Left lung (tissue), 4 donors: ENCODE measurements at regions not wholly inside any gene's neighbourhood (a gene's known extent, or its start where the extent isn't known, plus 50 kb on each side); places are given as distances from the start of the nearest gene placed in this dataset.

ENCODE experiments used
- ATAC-seq: fragments of 200-7000 bp; cut with Tn5 transposase; one replicate; pipeline ENCODE4 v1.9.1; 2020; ENCODE audit warnings: moderate library complexity
- DNase-seq, 4 donors: peaks; one replicate each; pipeline ENCODE4 v3.0.0-alpha.2; 2013 to 2020
- H3K27ac ChIP-seq, 2 donors: fragments of 200-600 bp; sonication (generic) in 1 of 2; one replicate each; pipeline versions ENCODE4 v1.5.0 to v1.8.0; 2020 to 2021
- H3K27me3 ChIP-seq, 2 donors: fragments of 200-600 bp; sonication (generic) in 1 of 2; one replicate each; pipeline versions ENCODE4 v1.5.0 to v1.8.0; 2020 to 2021
- H3K36me3 ChIP-seq, 2 donors: fragments of 200-600 bp; sonication (generic) in 1 of 2; one replicate each; pipeline versions ENCODE4 v1.5.0 to v1.8.0; 2020 to 2021
- H3K4me1 ChIP-seq, 2 donors: fragments of 200-600 bp; one replicate each; pipeline ENCODE4 v1.8.0; 2021
- H3K4me3 ChIP-seq, 2 donors: fragments of 200-600 bp; sonication (generic) in 1 of 2; one replicate each; pipeline versions ENCODE4 v1.5.0 to v1.8.0; 2020 to 2021; ENCODE audit warnings: mild to moderate bottlenecking in 1 of 2
- H3K9me3 ChIP-seq, 2 donors: fragments of 200-600 bp; sonication (generic) in 1 of 2; one replicate each; pipeline versions ENCODE4 v1.5.0 to v1.8.0; 2020 to 2021
- intact Hi-C, 2 donors: fragments of 100-400 bp; cut with DNase I; formaldehyde crosslinking; loops; one replicate each; pipeline versions ENCODE4 v1.11.2 to v1.14.2; 2022
- TF ChIP-seq, protein P1 (sequence below), 2 donors: fragments of 200-600 bp; sonication (generic) in 1 of 2; IDR thresholded peaks; one replicate each; pipeline versions ENCODE4 v1.5.0 to v1.8.0; 2021; ENCODE audit warnings: antibody characterized with exemption in 2 of 2
- donor health status: DM: no; HTN: yes; CAD: no.
- donor health status: DM: no; HTN: no; CAD: no.

DNA sequence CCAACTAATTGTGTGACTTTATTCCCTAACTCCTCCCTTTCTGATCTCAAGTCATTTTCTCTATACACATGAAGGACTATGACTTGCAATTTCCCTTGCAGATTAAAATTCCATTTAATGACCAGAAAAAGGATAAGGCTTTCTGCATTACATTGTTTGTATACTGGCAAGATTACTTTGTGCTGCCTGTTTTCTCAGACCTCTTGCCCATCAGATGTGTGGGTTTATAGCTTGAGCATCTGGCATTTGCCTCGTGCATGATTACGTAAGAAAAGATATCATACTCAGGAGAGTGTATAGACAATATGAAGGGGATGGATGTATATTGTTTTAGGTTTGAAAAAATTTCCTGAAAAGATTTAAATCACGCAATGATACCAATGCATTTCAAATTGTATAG lies 593.8 kb upstream of the SLIT2 start:
- TF ChIP-seq, protein P1, sequence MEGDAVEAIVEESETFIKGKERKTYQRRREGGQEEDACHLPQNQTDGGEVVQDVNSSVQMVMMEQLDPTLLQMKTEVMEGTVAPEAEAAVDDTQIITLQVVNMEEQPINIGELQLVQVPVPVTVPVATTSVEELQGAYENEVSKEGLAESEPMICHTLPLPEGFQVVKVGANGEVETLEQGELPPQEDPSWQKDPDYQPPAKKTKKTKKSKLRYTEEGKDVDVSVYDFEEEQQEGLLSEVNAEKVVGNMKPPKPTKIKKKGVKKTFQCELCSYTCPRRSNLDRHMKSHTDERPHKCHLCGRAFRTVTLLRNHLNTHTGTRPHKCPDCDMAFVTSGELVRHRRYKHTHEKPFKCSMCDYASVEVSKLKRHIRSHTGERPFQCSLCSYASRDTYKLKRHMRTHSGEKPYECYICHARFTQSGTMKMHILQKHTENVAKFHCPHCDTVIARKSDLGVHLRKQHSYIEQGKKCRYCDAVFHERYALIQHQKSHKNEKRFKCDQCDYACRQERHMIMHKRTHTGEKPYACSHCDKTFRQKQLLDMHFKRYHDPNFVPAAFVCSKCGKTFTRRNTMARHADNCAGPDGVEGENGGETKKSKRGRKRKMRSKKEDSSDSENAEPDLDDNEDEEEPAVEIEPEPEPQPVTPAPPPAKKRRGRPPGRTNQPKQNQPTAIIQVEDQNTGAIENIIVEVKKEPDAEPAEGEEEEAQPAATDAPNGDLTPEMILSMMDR (IDR thresholded peaks at IDR 0.05) = no peak
- intact Hi-C loops = no loop called here
- no peak overlapping the region for H3K27ac ChIP-seq
- ATAC-seq (no peak), DNase-seq (no peak)
- no peaks in the 10 kb centered on the region for H3K36me3 ChIP-seq
- no peaks in the 10 kb centered on the region for H3K27me3 ChIP-seq
- no peaks in the 10 kb centered on the region for H3K9me3 ChIP-seq
- no peak overlapping the region for H3K4me3 ChIP-seq
- no peaks in the 10 kb centered on the region for H3K4me1 ChIP-seq

DNA sequence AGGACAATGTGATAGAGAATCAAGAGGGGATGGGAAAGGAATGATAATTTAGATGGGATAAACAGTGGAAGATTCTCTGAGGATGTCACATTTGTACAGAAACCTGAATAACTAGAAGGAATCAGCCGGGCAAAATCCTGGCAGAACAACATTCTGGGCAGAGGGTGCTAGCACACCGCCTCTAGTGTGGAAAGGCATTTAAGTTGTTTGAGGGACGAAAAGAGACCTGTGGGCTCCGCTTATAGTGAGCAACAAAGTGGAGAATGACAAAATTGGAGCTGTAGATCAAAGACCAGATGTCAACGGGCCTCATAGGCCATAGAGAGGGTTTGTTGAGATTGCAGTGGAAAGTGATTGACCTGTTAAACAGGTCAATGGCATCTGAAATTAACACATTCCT lies 596.0 kb upstream of the SLIT2 start:
- intact Hi-C loops = no loop called here
- no peaks in the 10 kb centered on the region for H3K27me3 ChIP-seq
- no peak overlapping the region for H3K27ac ChIP-seq
- DNase-seq = no peak
- no peaks in the 10 kb centered on the region for H3K9me3 ChIP-seq
- no peaks in the 10 kb centered on the region for H3K36me3 ChIP-seq
- no peak overlapping the region for H3K4me3 ChIP-seq
- TF ChIP-seq, protein P1 (IDR thresholded peaks at IDR 0.05) = no peak
- ATAC-seq = no peak
- no peaks in the 10 kb centered on the region for H3K4me1 ChIP-seq

GRCh38 chr4:19650903-19651864 lies 600.5 kb upstream of the SLIT2 start:
- ATAC-seq (no peak), DNase-seq (no peak)
- H3K4me1 ChIP-seq = no peaks in the 10 kb centered on the region
- intact Hi-C loops = no loop called here
- no peaks in the 10 kb centered on the region for H3K36me3 ChIP-seq
- H3K27me3 ChIP-seq = no peaks in the 10 kb centered on the region
- TF ChIP-seq, protein P1 (IDR thresholded peaks at IDR 0.05) = no peak
- H3K9me3 ChIP-seq = peaks cover 0 to 5% of the 10 kb centered on the region in 2 donors
- no peak overlapping the region for H3K27ac ChIP-seq
- no peak overlapping the region for H3K4me3 ChIP-seq

DNA sequence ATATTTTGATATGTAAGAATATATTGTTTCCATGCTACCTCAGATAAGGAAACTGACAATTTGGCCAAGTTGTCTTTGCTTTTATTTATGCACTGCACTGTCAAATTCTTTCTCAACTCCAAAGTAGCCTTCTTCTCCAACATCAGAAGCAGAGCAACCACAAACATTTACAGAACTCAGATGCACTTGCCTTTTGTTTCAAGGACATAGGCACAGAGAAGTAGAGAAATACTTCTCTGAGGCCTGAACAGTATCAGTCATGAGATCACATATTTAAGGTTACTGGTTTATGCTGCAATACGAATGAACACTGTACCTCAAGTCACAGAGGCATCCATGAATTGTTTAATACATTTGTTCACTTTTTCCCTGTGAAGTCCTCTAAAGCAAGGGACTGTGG lies 606.1 kb upstream of the SLIT2 start:
- Histone ChIP-seq H3K4me1 (no peaks in the 10 kb centered on the region), H3K27ac (no peak overlapping the region), H3K27me3 (no peaks in the 10 kb centered on the region), H3K4me3 (no peak overlapping the region), H3K9me3 (peaks cover 0 to 9% of the 10 kb centered on the region in 2 donors), H3K36me3 (no peaks in the 10 kb centered on the region)
- DNase-seq = no peak
- TF ChIP-seq, protein P1 (IDR thresholded peaks at IDR 0.05) = no peak
- no peak for ATAC-seq
- intact Hi-C loops = no loop called here

DNA sequence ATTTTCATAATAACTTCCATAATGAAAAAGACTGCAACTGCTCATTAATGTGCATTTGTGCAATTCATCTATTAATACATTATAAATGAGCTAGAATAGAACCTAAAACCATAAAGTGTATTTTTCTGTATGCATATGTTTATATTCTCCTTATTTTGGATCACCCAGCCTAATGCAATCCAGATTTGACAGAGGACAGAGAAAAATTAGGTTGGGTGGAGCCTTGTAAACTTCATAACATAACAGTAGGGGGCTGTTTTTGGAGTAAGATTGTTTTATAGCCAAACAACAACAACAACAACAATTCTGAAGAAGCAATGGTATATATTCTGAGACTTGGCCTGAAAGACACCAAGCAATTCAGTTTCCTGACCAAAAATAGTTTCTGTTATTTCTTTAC lies 615.3 kb upstream of the SLIT2 start:
- H3K9me3 ChIP-seq = peaks cover 0 to 20% of the 10 kb centered on the region in 2 donors
- no peak overlapping the region for H3K27ac ChIP-seq
- no peaks in the 10 kb centered on the region for H3K36me3 ChIP-seq
- TF ChIP-seq, protein P1 (IDR thresholded peaks at IDR 0.05) = no peak
- ATAC-seq (no peak), DNase-seq (no peak)
- H3K4me1 ChIP-seq = no peaks in the 10 kb centered on the region
- intact Hi-C loops = no loop called here
- no peaks in the 10 kb centered on the region for H3K27me3 ChIP-seq
- H3K4me3 ChIP-seq = no peak overlapping the region
